HepG2 (cell line): ENCODE measurements at regions not wholly inside any gene's neighbourhood (a gene's known extent, or its start where the extent isn't known, plus 50 kb on each side); places are given as distances from the start of the nearest gene placed in this dataset.
A peak's percentile ranks its signal among the peaks of the same experiment; 100 is the strongest.

ENCODE experiments used
- RARA ChIP-seq: IDR thresholded peaks from 2 replicates; pipeline ENCODE4 v1.6.1; 2016; ENCODE audit warnings: missing genetic modification reagents, missing compliant biosample characterization
- TEF ChIP-seq: sonication (generic); formaldehyde crosslinking; IDR thresholded peaks from 2 replicates; pipeline ENCODE4 v1.5.0; 2020; ENCODE audit warnings: missing genetic modification reagents
- ZNF552 ChIP-seq: sonication (generic); formaldehyde crosslinking; IDR thresholded peaks from 2 replicates; pipeline ENCODE4 v1.9.0; 2022; ENCODE audit warnings: missing genetic modification reagents, mild to moderate bottlenecking, borderline replicate concordance

GRCh38 chr2:106285237-106285829, 91.2 kb upstream of the UXS1 start:
- TF ChIP-seq TEF (no peak), RARA (CRISPR knock-in tag) (peak; percentile 68), ZNF552 (CRISPR knock-in tag) (no peak)
